LNCaP clone FGC (cell line): ENCODE measurements at regions not wholly inside any gene's neighbourhood (a gene's known extent, or its start where the extent isn't known, plus 50 kb on each side); places are given as distances from the start of the nearest gene placed in this dataset.

Source experiments
- DNase-seq: peaks from one replicate; pipeline ENCODE4 v3.0.0-alpha.2; 2011; ENCODE audit warnings: low read depth
- H3K4me3 ChIP-seq: 2 replicates; pipeline ENCODE4 v1.5.1; 2011; ENCODE audit warnings: mild to moderate bottlenecking, low read depth, low read length, control low read depth
- CTCF ChIP-seq: IDR thresholded peaks from 2 replicates; pipeline ENCODE4 v1.5.1; 2012; ENCODE audit warnings: mild to moderate bottlenecking; ENCODE audit not compliant: control insufficient read depth, insufficient read depth; ENCODE audit errors: extremely low read depth

- no peak for DNase-seq
- no peak for TF ChIP-seq CTCF
- H3K4me3 ChIP-seq = no peak overlapping the region
Observed at GRCh38 chr5:135239453-135240282, 159.4 kb downstream of the MACROH2A1 start.

GRCh38 chr5:135238622-135239452, 160.2 kb downstream of the MACROH2A1 start:
- DNase-seq = no peak
- no peak overlapping the region for H3K4me3 ChIP-seq
- no peak for TF ChIP-seq CTCF

GRCh38 chr5:135237748-135238103, 161.3 kb downstream of the MACROH2A1 start:
- DNase-seq = no peak
- H3K4me3 ChIP-seq = no peak overlapping the region
- TF ChIP-seq CTCF = no peak

- DNase-seq = no peak
- H3K4me3 ChIP-seq = no peak overlapping the region
- no peak for TF ChIP-seq CTCF
Observed at GRCh38 chr5:135236908-135237747, 161.9 kb downstream of the MACROH2A1 start.

- H3K4me3 ChIP-seq = no peak overlapping the region
- no peak for DNase-seq
- TF ChIP-seq CTCF = no peak
Observed at GRCh38 chr5:135236228-135236907, 162.7 kb downstream of the MACROH2A1 start.

- no peak overlapping the region for H3K4me3 ChIP-seq
- DNase-seq = no peak
- TF ChIP-seq CTCF = no peak
Observed at GRCh38 chr5:135235551-135236227, 163.3 kb downstream of the MACROH2A1 start.
